Stimulated activated effector memory CD8-positive, alpha-beta T cell treated with anti-CD3 and anti-CD28 coated beads, Interleukin-12 subunit alpha, Interleukin-12 subunit beta, amount 100 ng/mL, for 72 hours (primary cell): ENCODE measurements at regions not wholly inside any gene's neighbourhood (a gene's known extent, or its start where the extent isn't known, plus 50 kb on each side); places are given as distances from the start of the nearest gene placed in this dataset.

Experiments used
- ATAC-seq: fragments of 150-1000 bp; cut with Tn5 transposase; 2 replicates; pipeline ENCODE4 v1.10.0; 2021
- DNase-seq, 2 donors: peaks; one replicate each; pipeline ENCODE4 v3.0.0; 2021 to 2022; ENCODE audit warnings: low spot score in 2 of 2
- H3K27ac Mint-ChIP-seq: one replicate; pipeline ENCODE4 v1.8.0; 2022; ENCODE audit warnings: mild to moderate bottlenecking, mixed read lengths
- H3K36me3 Mint-ChIP-seq: one replicate; pipeline ENCODE4 v1.8.0; 2022; ENCODE audit warnings: mild to moderate bottlenecking, mixed read lengths
- H3K4me1 Mint-ChIP-seq: one replicate; pipeline ENCODE4 v1.8.0; 2022; ENCODE audit warnings: mixed read lengths
- H3K4me3 Mint-ChIP-seq: one replicate; pipeline ENCODE4 v1.8.0; 2022; ENCODE audit warnings: mild to moderate bottlenecking, mixed read lengths
- H3K9me3 Mint-ChIP-seq: one replicate; pipeline ENCODE4 v1.8.0; 2022; ENCODE audit warnings: mixed read lengths

- ATAC-seq: no peak
Observed at GRCh38 chr10:62924344-62924748, 108.2 kb upstream of the EGR2 start.

GRCh38 chr10:62919776-62920175, 103.6 kb upstream of the EGR2 start:
- H3K36me3 Mint-ChIP-seq: no peaks in the 10 kb centered on the region
- DNase-seq: no peak
- H3K4me1 Mint-ChIP-seq: peaks cover 18% of the 10 kb centered on the region
- no peak overlapping the region for H3K27ac Mint-ChIP-seq
- H3K9me3 Mint-ChIP-seq: no peaks in the 10 kb centered on the region
- no peak overlapping the region for H3K4me3 Mint-ChIP-seq
- ATAC-seq: no peak

More at GRCh38 chr10:62924344-62924748, 108.2 kb upstream of the EGR2 start:
- no peaks in the 10 kb centered on the region for H3K9me3 Mint-ChIP-seq
- no peaks in the 10 kb centered on the region for H3K36me3 Mint-ChIP-seq
- no peak overlapping the region for H3K27ac Mint-ChIP-seq
- H3K4me3 Mint-ChIP-seq: no peak overlapping the region
- H3K4me1 Mint-ChIP-seq: no peaks in the 10 kb centered on the region
- no peak for DNase-seq

GRCh38 chr10:62917475-62918238, 101.5 kb upstream of the EGR2 start:
- ATAC-seq: peak; percentile 49

GRCh38 chr10:62916141-62916603, 100.0 kb upstream of the EGR2 start:
- Mint-ChIP-seq H3K4me1 (peaks cover 18% of the 10 kb centered on the region), H3K4me3 (no peak overlapping the region), H3K9me3 (no peaks in the 10 kb centered on the region), H3K36me3 (no peaks in the 10 kb centered on the region), H3K27ac (no peak overlapping the region)
- ATAC-seq: peak; percentile 54
- no peak for DNase-seq

More at GRCh38 chr10:62917475-62918238, 101.5 kb upstream of the EGR2 start:
- Mint-ChIP-seq H3K4me1 (peaks cover 18% of the 10 kb centered on the region), H3K9me3 (no peaks in the 10 kb centered on the region), H3K4me3 (no peak overlapping the region), H3K36me3 (no peaks in the 10 kb centered on the region), H3K27ac (peak overlapping the region; percentile 15)
- no peak for DNase-seq

- no peaks in the 10 kb centered on the region for H3K9me3 Mint-ChIP-seq
- peaks cover 18% of the 10 kb centered on the region for H3K4me1 Mint-ChIP-seq
- no peaks in the 10 kb centered on the region for H3K36me3 Mint-ChIP-seq
- H3K27ac Mint-ChIP-seq: no peak overlapping the region
- no peak overlapping the region for H3K4me3 Mint-ChIP-seq
- DNase-seq: no peak
- ATAC-seq: no peak
Observed at GRCh38 chr10:62915158-62915557, 99.0 kb upstream of the EGR2 start.

GRCh38 chr10:62912086-62912485, 95.9 kb upstream of the EGR2 start:
- H3K4me1 Mint-ChIP-seq: peaks cover 8% of the 10 kb centered on the region
- ATAC-seq (no peak), DNase-seq (no peak)
- H3K27ac Mint-ChIP-seq: no peak overlapping the region
- H3K36me3 Mint-ChIP-seq: no peaks in the 10 kb centered on the region
- no peaks in the 10 kb centered on the region for H3K9me3 Mint-ChIP-seq
- no peak overlapping the region for H3K4me3 Mint-ChIP-seq

GRCh38 chr10:62911210-62911963, 95.2 kb upstream of the EGR2 start:
- ATAC-seq: no peak
- DNase-seq: no peak
- Mint-ChIP-seq H3K4me3 (no peak overlapping the region), H3K4me1 (peaks cover 5% of the 10 kb centered on the region), H3K36me3 (no peaks in the 10 kb centered on the region), H3K27ac (no peak overlapping the region), H3K9me3 (no peaks in the 10 kb centered on the region)

- Mint-ChIP-seq H3K4me3 (no peak overlapping the region), H3K27ac (no peak overlapping the region), H3K9me3 (peaks cover 6% of the 10 kb centered on the region), H3K36me3 (no peaks in the 10 kb centered on the region), H3K4me1 (peaks cover 21% of the 10 kb centered on the region)
- ATAC-seq (peak; percentile 52), DNase-seq (no peak)
Observed at GRCh38 chr10:62907470-62908212, 91.5 kb upstream of the EGR2 start.

- Mint-ChIP-seq H3K9me3 (peaks cover 6% of the 10 kb centered on the region), H3K4me1 (peaks cover 34% of the 10 kb centered on the region), H3K27ac (no peak overlapping the region), H3K4me3 (no peak overlapping the region), H3K36me3 (no peaks in the 10 kb centered on the region)
- no peak for ATAC-seq
- no peak for DNase-seq
Observed at GRCh38 chr10:62904281-62904875, 88.2 kb upstream of the EGR2 start.

- Mint-ChIP-seq H3K27ac (no peak overlapping the region), H3K4me1 (peaks cover 34% of the 10 kb centered on the region), H3K9me3 (peaks cover 6% of the 10 kb centered on the region), H3K4me3 (no peak overlapping the region), H3K36me3 (no peaks in the 10 kb centered on the region)
- ATAC-seq: peak; percentile 71
- no peak for DNase-seq
Observed at GRCh38 chr10:62903828-62904227, 87.7 kb upstream of the EGR2 start.

GRCh38 chr10:62900829-62901571, 84.8 kb upstream of the EGR2 start:
- ATAC-seq (peak; percentile 87), DNase-seq (no peak)
- H3K4me3 Mint-ChIP-seq: no peak overlapping the region
- H3K9me3 Mint-ChIP-seq: peaks cover 6% of the 10 kb centered on the region
- H3K36me3 Mint-ChIP-seq: no peaks in the 10 kb centered on the region
- H3K4me1 Mint-ChIP-seq: peaks cover 29% of the 10 kb centered on the region
- peak overlapping the region; percentile 19 for H3K27ac Mint-ChIP-seq

GRCh38 chr10:62899311-62899710, 83.1 kb upstream of the EGR2 start:
- Mint-ChIP-seq H3K36me3 (no peaks in the 10 kb centered on the region), H3K4me1 (peaks cover 14% of the 10 kb centered on the region), H3K27ac (no peak overlapping the region), H3K4me3 (no peak overlapping the region), H3K9me3 (no peaks in the 10 kb centered on the region)
- ATAC-seq (no peak), DNase-seq (no peak)

- DNase-seq (no peak), ATAC-seq (no peak)
- Mint-ChIP-seq H3K9me3 (no peaks in the 10 kb centered on the region), H3K27ac (no peak overlapping the region), H3K36me3 (no peaks in the 10 kb centered on the region), H3K4me3 (no peak overlapping the region), H3K4me1 (peaks cover 7% of the 10 kb centered on the region)
Observed at GRCh38 chr10:62895063-62895462, 78.9 kb upstream of the EGR2 start.

GRCh38 chr10:62894156-62894555, 78.0 kb upstream of the EGR2 start:
- Mint-ChIP-seq H3K4me3 (no peak overlapping the region), H3K9me3 (no peaks in the 10 kb centered on the region), H3K36me3 (no peaks in the 10 kb centered on the region), H3K4me1 (peaks cover 7% of the 10 kb centered on the region), H3K27ac (no peak overlapping the region)
- ATAC-seq: no peak
- DNase-seq: no peak
